GM21825 (cell line): ENCODE measurements at regions not wholly inside any gene's neighbourhood (a gene's known extent, or its start where the extent isn't known, plus 50 kb on each side); places are given as distances from the start of the nearest gene placed in this dataset.
"Not testable (repeated sequence)": the region's sequence is repeated elsewhere in the genome, so short reads cannot be mapped to it uniquely, and the experiment has no call there.

Source experiments
- ATAC-seq: cut with Tn5 transposase; IDR thresholded peaks from one replicate; pipeline ENCODE4 v1.9.1; 2021; ENCODE audit warnings: mild to moderate bottlenecking, moderate library complexity; ENCODE audit not compliant: unreplicated experiment

GRCh38 chr6:137707590-137708360, 159.3 kb upstream of the TNFAIP3 start:
- ATAC-seq, result peak; percentile 68

GRCh38 chr6:137708481-137708880, 158.6 kb upstream of the TNFAIP3 start:
- ATAC-seq, result no peak

GRCh38 chr6:137709424-137710236, 157.4 kb upstream of the TNFAIP3 start:
- ATAC-seq, result no peak

GRCh38 chr6:137711972-137712371, 155.1 kb upstream of the TNFAIP3 start:
- ATAC-seq, result no peak

- ATAC-seq, result no peak
Measured at GRCh38 chr6:137712587-137712986, 154.5 kb upstream of the TNFAIP3 start.

GRCh38 chr6:137715589-137716045, 151.4 kb upstream of the TNFAIP3 start:
- no peak for ATAC-seq

GRCh38 chr6:137717074-137718073, 149.7 kb upstream of the TNFAIP3 start:
- no peak for ATAC-seq

GRCh38 chr6:137718903-137719302, 148.2 kb upstream of the TNFAIP3 start:
- not testable (repeated sequence) for ATAC-seq

- no peak for ATAC-seq
Measured at GRCh38 chr6:137722749-137723272, 144.2 kb upstream of the TNFAIP3 start.

- no peak for ATAC-seq
Measured at GRCh38 chr6:137723273-137724017, 143.6 kb upstream of the TNFAIP3 start.

- ATAC-seq, result no peak
Measured at GRCh38 chr6:137724018-137724403, 143.0 kb upstream of the TNFAIP3 start.

- ATAC-seq, result no peak
Measured at GRCh38 chr6:137724495-137725211, 142.4 kb upstream of the TNFAIP3 start.

- ATAC-seq, result no peak
Measured at GRCh38 chr6:137725949-137726348, 141.1 kb upstream of the TNFAIP3 start.

- ATAC-seq, result no peak
Measured at GRCh38 chr6:137726582-137726981, 140.5 kb upstream of the TNFAIP3 start.

- ATAC-seq, result no peak
Measured at GRCh38 chr6:137727216-137727765, 139.8 kb upstream of the TNFAIP3 start.

GRCh38 chr6:137728386-137729349, 138.4 kb upstream of the TNFAIP3 start:
- no peak for ATAC-seq

- ATAC-seq, result no peak
Measured at GRCh38 chr6:137729866-137730629, 137.0 kb upstream of the TNFAIP3 start.
